ENCODE measurements at regions not wholly inside any gene's neighbourhood (a gene's known extent, or its start where the extent isn't known, plus 50 kb on each side); places are given as distances from the start of the nearest gene placed in this dataset.

DNA sequence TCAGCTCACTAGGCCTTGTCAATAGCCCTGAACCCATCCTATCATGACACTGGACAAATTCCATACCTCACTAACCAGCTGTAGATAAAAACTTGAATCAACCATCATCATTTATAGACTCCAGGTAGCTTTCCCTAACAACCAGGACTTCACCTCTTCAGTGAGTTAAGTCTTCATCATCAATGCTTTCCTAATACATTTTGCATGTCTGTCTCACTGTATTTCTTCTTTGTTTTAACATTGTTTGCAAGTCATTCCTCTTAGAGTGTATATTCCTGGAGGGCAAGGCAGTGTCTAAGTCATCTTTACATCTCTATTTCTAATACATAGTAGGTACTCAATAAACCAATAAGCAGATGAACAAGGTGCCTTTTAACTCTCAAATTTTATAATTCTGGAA lies 123.4 kb upstream of the RFC3 start:
- TF ChIP-seq CTCF (IDR thresholded peaks at IDR 0.05) (no peak), POLR2A (IDR thresholded peaks at IDR 0.05) (no peak), EP300 (IDR thresholded peaks at IDR 0.05) (no peak)
